HG03432 (cell line): ENCODE measurements at regions not wholly inside any gene's neighbourhood (a gene's known extent, or its start where the extent isn't known, plus 50 kb on each side); places are given as distances from the start of the nearest gene placed in this dataset.
"Not testable (repeated sequence)": the region's sequence is repeated elsewhere in the genome, so short reads cannot be mapped to it uniquely, and the experiment has no call there.

ENCODE experiments used
- ATAC-seq: cut with Tn5 transposase; IDR thresholded peaks from one replicate; pipeline ENCODE4 v1.9.1; 2021; ENCODE audit warnings: mild to moderate bottlenecking, moderate library complexity; ENCODE audit not compliant: unreplicated experiment

GRCh38 chr21:25171438-25171837, 435.8 kb downstream of the MRPL39 start:
- ATAC-seq: no peak

GRCh38 chr21:25170681-25171080, 436.6 kb downstream of the MRPL39 start:
- no peak for ATAC-seq

- ATAC-seq: no peak
These were observed 437.9 kb downstream of the MRPL39 start for GRCh38 chr21:25169370-25169769.

- ATAC-seq: not testable (repeated sequence)
These were observed 440.4 kb downstream of the MRPL39 start for GRCh38 chr21:25166904-25167303.

GRCh38 chr21:25161571-25161970, 445.7 kb downstream of the MRPL39 start:
- no peak for ATAC-seq

- ATAC-seq: not testable (repeated sequence)
These were observed 452.3 kb downstream of the MRPL39 start for GRCh38 chr21:25155020-25155419.

- no peak for ATAC-seq
These were observed 458.3 kb downstream of the MRPL39 start for GRCh38 chr21:25149022-25149421.

GRCh38 chr21:25139414-25139813, 467.9 kb downstream of the MRPL39 start:
- no peak for ATAC-seq

GRCh38 chr21:25133939-25134338, 473.3 kb downstream of the MRPL39 start:
- no peak for ATAC-seq

GRCh38 chr21:25127811-25128210, 479.5 kb downstream of the MRPL39 start:
- no peak for ATAC-seq

GRCh38 chr21:25127007-25127406, 480.3 kb downstream of the MRPL39 start:
- ATAC-seq: no peak

GRCh38 chr21:25126564-25126963, 480.7 kb downstream of the MRPL39 start:
- ATAC-seq: no peak

GRCh38 chr21:25118648-25119047, 488.6 kb downstream of the MRPL39 start:
- no peak for ATAC-seq

GRCh38 chr21:25115021-25115420, 492.3 kb downstream of the MRPL39 start:
- peak; percentile 96 for ATAC-seq

GRCh38 chr21:25107708-25108107, 499.6 kb downstream of the MRPL39 start:
- ATAC-seq: no peak

GRCh38 chr21:25103500-25104207, 503.6 kb downstream of the MRPL39 start:
- no peak for ATAC-seq

- ATAC-seq: no peak
These were observed 509.6 kb downstream of the MRPL39 start for GRCh38 chr21:25097648-25098047.

GRCh38 chr21:25094695-25095094, 512.6 kb downstream of the MRPL39 start:
- no peak for ATAC-seq

- ATAC-seq: no peak
These were observed 514.8 kb downstream of the MRPL39 start for GRCh38 chr21:25092441-25093011.

GRCh38 chr21:25081096-25081495, 526.2 kb downstream of the MRPL39 start:
- ATAC-seq: no peak

- ATAC-seq: peak; percentile 68
These were observed 526.6 kb downstream of the MRPL39 start for GRCh38 chr21:25080661-25081060.

GRCh38 chr21:25080141-25080540, 527.1 kb downstream of the MRPL39 start:
- ATAC-seq: no peak

- no peak for ATAC-seq
These were observed 528.2 kb downstream of the MRPL39 start for GRCh38 chr21:25079053-25079452.
